NCI-H2107 treated with DMSO at 0.1 percent for 48 hours (cell line): ENCODE measurements at regions not wholly inside any gene's neighbourhood (a gene's known extent, or its start where the extent isn't known, plus 50 kb on each side); places are given as distances from the start of the nearest gene placed in this dataset.

Source experiments
- DNase-seq: peaks from one replicate; lab custom pipeline; 2025; ENCODE audit not compliant: unreplicated experiment; lab: John Stamatoyannopoulos, UW

DNA sequence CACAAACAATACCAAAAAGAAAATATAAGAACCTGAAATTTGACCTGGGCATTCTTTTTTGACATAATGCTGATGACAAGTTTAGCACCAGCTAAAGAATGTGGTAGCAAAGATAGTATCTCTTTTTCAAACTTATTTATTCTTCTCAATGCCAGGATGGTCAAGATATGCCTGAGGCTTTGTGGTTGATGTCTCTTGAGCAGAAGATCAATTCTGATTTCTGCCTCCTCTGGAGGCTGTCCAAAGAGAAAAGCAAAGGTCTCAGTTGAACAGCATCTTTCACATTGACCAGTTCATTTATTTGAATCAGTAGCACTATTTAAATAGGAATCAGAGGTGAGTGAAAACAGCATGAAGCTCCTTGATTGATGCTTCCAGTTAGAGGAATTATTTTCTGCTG is 588.2 kb downstream of the HTR1A start:
- no peak for DNase-seq

- DNase-seq, result no peak
Observed at GRCh38 chr5:63351164-63351563, 611.1 kb downstream of the HTR1A start.

DNA sequence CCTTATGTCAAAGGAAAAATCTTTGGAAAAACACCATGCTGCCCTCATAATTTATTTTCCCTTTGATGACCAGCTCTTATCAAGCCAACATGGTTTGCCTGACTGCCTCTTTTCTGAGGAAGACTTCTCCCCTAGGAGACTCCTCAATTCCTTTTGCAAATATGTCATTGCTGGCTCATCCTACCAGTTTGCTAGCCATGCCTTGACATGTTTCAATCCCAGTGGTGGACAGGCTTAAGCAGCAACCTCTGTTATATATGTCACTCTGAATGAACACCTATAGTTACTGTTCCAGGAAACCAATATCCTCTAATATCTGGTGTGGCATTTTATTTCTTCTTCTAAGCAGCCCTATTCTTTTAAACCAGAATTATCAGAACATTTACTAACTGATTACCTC is 615.8 kb downstream of the HTR1A start:
- DNase-seq, result no peak

DNA sequence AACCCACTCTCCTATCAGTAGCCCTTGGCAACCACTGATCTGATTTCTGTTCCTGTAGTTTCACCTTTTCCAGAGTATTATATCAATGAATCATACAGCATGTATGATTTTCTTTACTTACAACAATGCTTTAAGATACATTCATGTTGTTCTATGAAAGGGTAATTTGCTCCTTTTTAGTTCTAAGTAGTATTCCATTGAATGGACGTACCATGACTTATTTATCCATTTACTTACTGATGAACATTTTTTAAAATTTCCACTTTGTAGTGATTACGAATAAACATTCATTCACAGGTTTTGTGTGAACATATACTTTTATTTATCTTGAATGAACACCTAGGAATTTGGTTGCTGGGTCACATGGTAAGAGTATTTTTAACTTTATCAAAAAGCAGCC is 620.8 kb downstream of the HTR1A start:
- no peak for DNase-seq

- DNase-seq, result no peak
Observed at GRCh38 chr5:63323926-63324325, 638.3 kb downstream of the HTR1A start.

GRCh38 chr5:63314551-63314950 is 647.7 kb downstream of the HTR1A start:
- no peak for DNase-seq

DNA sequence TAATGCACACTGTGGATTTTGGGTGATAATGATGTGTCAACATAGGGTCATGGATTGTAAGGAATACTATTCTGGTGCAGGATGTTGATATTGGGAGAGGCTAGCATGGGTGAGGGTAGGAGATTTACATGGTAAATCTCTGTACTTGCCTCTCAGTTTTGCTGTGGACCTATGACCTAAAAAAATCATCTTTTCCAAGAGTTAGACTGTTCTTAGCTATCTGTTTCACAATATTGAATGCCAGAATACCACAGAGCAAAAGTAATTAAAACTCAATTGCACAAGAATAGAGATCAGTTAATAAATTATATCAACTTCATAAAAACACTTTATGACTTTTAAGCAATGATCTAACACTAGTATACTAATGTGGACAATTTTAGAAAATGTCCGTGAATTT is 651.6 kb downstream of the HTR1A start:
- no peak for DNase-seq

DNA sequence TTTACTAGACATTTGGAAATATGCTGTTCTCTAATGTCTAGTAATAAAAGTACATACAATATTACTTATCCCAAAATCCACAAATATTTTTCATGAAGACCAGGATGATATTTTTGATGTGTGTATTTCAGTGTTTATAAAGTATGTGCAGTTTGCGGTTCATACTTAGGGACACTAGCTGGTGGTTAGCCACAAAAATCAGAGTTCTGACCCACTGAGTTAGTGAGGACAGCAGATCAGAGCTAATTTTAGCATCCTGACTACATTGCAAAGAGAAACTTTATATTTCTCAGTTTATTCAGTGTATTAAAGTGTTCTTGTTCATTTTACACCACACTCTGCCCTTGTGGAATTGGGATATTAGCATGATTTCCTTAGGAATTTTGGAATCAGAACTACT is 655.3 kb downstream of the HTR1A start:
- no peak for DNase-seq

DNA sequence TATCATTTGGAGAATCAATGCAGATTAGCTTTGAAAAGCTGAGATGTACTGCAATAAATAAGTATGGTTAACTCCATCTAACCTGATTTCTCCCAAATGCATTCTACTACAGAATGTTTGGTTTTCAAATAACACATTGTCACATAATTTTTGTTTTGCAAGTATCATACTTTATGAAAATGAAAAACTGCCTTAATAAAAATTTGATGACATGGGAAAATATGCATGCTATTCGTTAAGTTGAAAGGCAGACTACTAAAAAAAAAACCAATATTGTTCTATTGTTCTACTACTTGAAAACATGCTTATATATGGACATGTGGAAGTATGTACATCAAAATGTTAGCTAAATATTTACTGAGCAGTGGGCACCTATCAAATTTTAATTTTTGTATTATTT is 668.9 kb downstream of the HTR1A start:
- DNase-seq, result no peak

- DNase-seq, result no peak
Observed at GRCh38 chr5:63286724-63287123, 675.5 kb downstream of the HTR1A start.

DNA sequence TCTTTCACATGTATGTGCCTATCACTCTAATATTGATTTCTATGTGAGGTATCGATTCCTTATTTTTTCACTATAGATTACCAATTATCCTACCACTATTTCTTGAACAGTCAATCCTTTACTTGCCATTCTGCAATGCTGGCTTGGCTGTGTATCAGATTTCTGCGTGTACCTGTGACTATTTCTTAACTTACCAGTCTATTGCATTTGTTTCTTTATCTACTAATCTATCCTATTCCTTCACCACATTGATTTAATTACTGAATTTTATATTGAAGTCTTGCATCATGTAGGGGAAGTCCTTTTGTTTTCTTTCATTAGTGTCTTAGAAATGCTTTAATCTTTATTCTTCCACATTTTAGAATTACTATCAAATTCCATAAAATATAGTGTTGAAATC is 684.8 kb downstream of the LRRC70 start:
- DNase-seq, result no peak

DNA sequence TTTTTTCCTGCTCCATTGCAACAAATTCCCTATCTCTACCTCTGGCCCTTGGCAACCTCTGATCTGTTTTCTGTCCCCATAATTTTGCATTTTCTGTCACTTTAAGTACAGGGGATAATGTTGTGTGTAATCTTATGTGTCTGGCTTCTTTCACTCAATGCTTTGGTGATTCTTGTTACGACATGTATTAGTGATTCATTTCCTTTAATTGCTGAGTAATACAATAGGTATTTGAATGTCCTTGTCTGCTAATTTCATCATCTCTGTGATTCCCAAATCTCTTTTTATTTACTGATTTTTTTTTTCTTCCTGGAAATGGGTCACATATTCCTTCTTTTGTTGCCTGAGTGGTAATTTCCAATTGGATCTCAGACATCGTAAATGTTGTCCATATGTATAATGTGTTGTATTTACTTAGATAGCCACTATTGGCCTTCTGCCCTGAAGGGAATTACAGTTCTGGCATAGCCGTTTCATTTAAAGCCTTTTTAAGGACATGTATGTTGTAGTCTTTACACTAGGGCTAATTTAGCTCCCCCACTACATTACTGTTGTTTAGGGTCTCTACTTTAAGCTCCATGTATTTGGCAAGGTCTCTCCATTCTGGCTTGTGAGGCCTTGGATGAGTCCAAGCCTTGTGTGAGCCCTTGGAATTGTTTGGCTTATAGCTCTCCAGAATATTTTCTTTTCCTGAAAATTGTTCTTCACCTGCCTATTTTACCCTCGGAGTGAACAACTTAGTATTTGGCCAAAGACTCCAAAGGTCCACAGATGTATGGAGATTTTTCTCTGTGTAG is 683.8 kb downstream of the LRRC70 start:
- no peak for DNase-seq

GRCh38 chr5:63261695-63262094 is 683.1 kb downstream of the LRRC70 start:
- no peak for DNase-seq

DNA sequence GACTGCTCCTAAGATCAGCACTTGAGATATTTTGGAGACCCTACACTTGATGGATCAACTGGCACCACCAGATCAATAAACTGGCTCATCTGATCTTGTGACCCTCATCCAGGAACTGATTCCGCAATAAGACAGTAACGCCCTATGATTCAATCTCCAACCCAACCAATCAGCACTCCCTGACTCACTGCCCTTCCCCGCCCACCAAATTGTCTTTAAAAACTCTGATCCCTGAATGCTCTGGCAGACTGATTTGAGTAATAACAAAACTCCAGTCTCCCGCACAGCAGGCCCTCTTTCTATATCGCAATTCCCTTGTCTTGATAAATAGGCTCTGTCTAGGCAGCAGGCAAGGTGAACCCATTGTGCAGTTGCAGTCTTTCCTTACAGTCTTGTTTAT is 677.0 kb downstream of the LRRC70 start:
- DNase-seq, result no peak

GRCh38 chr5:63250939-63251338 is 672.3 kb downstream of the LRRC70 start:
- no peak for DNase-seq

- no peak for DNase-seq
Observed at GRCh38 chr5:63249960-63250359, 671.3 kb downstream of the LRRC70 start.

GRCh38 chr5:63247651-63248050 is 669.0 kb downstream of the LRRC70 start:
- DNase-seq, result no peak

- DNase-seq, result no peak
Observed at GRCh38 chr5:63245271-63245670, 666.7 kb downstream of the LRRC70 start.

- DNase-seq, result no peak
Observed at GRCh38 chr5:63240063-63240755, 661.6 kb downstream of the LRRC70 start.

DNA sequence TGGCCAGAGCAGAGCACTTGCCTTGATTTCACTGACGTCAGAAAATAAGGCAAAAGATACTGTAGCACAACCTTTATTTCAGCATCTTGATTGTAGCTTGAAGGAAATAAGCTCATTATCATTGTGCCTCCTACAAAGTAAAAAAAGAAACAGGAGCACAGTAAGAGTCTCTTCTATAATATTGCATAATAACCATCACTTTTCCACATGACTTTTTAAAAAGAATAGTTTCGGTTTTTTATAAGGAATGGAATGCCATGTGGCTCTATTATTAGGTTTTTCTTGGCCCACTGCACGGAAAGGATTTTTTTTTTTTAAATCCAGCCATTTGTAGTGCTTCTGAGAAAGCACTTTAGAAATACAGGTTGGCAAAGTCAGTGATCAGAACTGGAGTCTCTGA is 655.3 kb downstream of the LRRC70 start:
- DNase-seq, result no peak

DNA sequence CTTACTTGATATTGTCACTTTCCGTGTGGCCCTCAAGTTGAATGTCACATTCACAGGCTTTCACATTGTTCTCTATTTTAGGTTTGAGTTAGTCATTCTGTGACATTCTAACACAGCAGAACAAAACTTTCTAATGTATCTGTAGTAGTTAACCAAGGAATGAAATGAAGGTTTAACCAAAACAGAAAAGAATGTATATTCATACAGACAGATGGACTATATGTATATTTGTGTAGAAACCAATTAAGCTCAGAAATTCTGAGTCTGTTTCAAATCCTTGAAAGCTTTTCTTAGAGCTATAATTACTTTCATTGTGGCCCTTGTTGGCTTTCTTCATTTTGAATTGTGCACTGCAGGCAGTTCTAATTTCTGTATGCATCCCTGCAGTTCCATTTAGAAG is 654.7 kb downstream of the LRRC70 start:
- no peak for DNase-seq

GRCh38 chr5:63230754-63231153 is 652.1 kb downstream of the LRRC70 start:
- no peak for DNase-seq

- no peak for DNase-seq
Observed at GRCh38 chr5:63228154-63228553, 649.5 kb downstream of the LRRC70 start.
